ENCODE measurements at regions not wholly inside any gene's neighbourhood (a gene's known extent, or its start where the extent isn't known, plus 50 kb on each side); places are given as distances from the start of the nearest gene placed in this dataset.
"Not testable (repeated sequence)": the region's sequence is repeated elsewhere in the genome, so short reads cannot be mapped to it uniquely, and the experiment has no call there.

DNA sequence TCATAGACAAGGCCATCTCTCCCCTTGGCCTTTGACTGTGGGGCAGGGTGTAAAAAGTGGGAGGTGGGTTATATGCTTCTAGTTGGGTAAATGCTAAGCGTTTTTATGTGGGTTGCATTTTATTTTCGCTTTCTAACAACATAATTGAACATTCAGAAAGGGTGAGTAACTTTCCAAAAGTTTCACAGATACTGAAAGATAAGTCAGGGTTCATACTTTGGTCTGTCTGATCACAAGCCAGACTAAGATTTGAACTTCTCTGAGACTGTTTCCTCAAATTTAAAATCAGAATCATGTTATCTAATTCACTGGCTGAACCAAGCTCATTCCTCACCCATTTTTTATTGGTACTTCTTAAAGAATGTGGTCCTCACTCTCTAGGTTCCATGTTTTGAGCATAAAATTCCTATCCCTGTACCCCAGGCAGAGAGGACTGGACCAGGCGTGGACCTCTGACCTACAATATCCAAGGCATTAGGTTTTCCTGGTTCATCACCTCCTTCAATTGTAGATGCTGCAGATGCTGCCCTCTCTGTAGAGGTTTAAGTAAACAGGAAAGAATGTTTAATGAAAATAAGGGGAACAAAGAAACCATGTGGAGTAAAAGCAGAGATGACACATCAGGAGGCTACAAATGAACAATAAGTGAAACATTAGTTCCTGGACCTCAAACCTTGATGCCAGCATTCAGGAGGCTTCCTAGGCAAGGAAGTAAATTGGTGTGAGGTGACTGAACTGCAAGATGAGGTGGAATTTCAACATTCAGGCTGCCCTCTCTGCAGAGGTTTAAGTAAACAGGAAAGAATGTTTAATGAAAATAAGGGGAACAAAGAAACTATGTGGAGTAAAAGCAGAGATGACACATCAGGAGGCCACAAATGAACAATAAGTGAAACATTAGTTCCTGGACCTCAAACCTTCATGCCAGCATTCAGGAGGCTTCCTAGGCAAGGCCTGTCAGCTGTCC is 198.8 kb upstream of the ZNF658 start:
- not testable (repeated sequence) for H3K9me3 ChIP-seq (ENCODE audit: control insufficient read depth, low read length); H3K27me3 ChIP-seq (ENCODE audit: control insufficient read depth, insufficient read depth, low read length, poor library complexity, severe bottlenecking); DNase-seq; H3K4me1 Mint-ChIP-seq; H3K4me1 ChIP-seq (ENCODE audit: control insufficient read depth, insufficient read depth, low read length); H3K36me3 ChIP-seq (ENCODE audit: control insufficient read depth, insufficient read depth, low read length); H3K9ac ChIP-seq (ENCODE audit: extremely low read depth, low read length, poor library complexity, severe bottlenecking); H3K36me3 Mint-ChIP-seq (ENCODE audit: low read depth); H3K9me3 Mint-ChIP-seq; H3K27ac Mint-ChIP-seq; H3K4me3 ChIP-seq (ENCODE audit: low read length); H3K27me3 Mint-ChIP-seq (ENCODE audit: insufficient read depth); H3K27ac ChIP-seq (ENCODE audit: low read depth, low read length); H3K4me3 Mint-ChIP-seq
- WGBS, 2 experiments (ENCODE audit: insufficient coverage in 1 of 2, insufficient read length in 1 of 2): 94% methylated on average over 1 of the region's 3 CpGs; no CpG with 5 or more reads in 1 of the 2 experiments

GRCh38 chr9:66711553-66711952 is 189.0 kb upstream of the ZNF658 start:
- not testable (repeated sequence) for H3K36me3 Mint-ChIP-seq (ENCODE audit: low read depth); H3K27ac ChIP-seq (ENCODE audit: low read depth, low read length); H3K4me1 ChIP-seq (ENCODE audit: control insufficient read depth, insufficient read depth, low read length); H3K4me1 Mint-ChIP-seq; H3K9me3 ChIP-seq (ENCODE audit: control insufficient read depth, low read length); DNase-seq; H3K27ac Mint-ChIP-seq; H3K27me3 Mint-ChIP-seq (ENCODE audit: insufficient read depth); H3K4me3 ChIP-seq (ENCODE audit: low read length); H3K9ac ChIP-seq (ENCODE audit: extremely low read depth, low read length, poor library complexity, severe bottlenecking); H3K27me3 ChIP-seq (ENCODE audit: control insufficient read depth, insufficient read depth, low read length, poor library complexity, severe bottlenecking); H3K4me3 Mint-ChIP-seq; H3K9me3 Mint-ChIP-seq; H3K36me3 ChIP-seq (ENCODE audit: control insufficient read depth, insufficient read depth, low read length)
- no CpG with 5 or more reads among the region's 6 CpGs for WGBS, 2 experiments (ENCODE audit: insufficient coverage in 1 of 2, insufficient read length in 1 of 2)

GRCh38 chr9:66712870-66713269 is 187.7 kb upstream of the ZNF658 start:
- H3K4me3 Mint-ChIP-seq; H3K27ac ChIP-seq (ENCODE audit: low read depth, low read length); H3K4me3 ChIP-seq (ENCODE audit: low read length); H3K27me3 Mint-ChIP-seq (ENCODE audit: insufficient read depth); H3K27ac Mint-ChIP-seq; DNase-seq; H3K36me3 ChIP-seq (ENCODE audit: control insufficient read depth, insufficient read depth, low read length); H3K36me3 Mint-ChIP-seq (ENCODE audit: low read depth); H3K9me3 ChIP-seq (ENCODE audit: control insufficient read depth, low read length); H3K4me1 Mint-ChIP-seq; H3K4me1 ChIP-seq (ENCODE audit: control insufficient read depth, insufficient read depth, low read length); H3K27me3 ChIP-seq (ENCODE audit: control insufficient read depth, insufficient read depth, low read length, poor library complexity, severe bottlenecking); H3K9ac ChIP-seq (ENCODE audit: extremely low read depth, low read length, poor library complexity, severe bottlenecking); H3K9me3 Mint-ChIP-seq: not testable (repeated sequence)
- no CpG with 5 or more reads among the region's 1 CpG for WGBS, 2 experiments (ENCODE audit: insufficient coverage in 1 of 2, insufficient read length in 1 of 2)

GRCh38 chr9:66713552-66713951 is 187.0 kb upstream of the ZNF658 start:
- H3K4me1 Mint-ChIP-seq; H3K27me3 Mint-ChIP-seq (ENCODE audit: insufficient read depth); H3K36me3 ChIP-seq (ENCODE audit: control insufficient read depth, insufficient read depth, low read length); H3K4me1 ChIP-seq (ENCODE audit: control insufficient read depth, insufficient read depth, low read length); H3K27me3 ChIP-seq (ENCODE audit: control insufficient read depth, insufficient read depth, low read length, poor library complexity, severe bottlenecking); H3K9me3 Mint-ChIP-seq; H3K9me3 ChIP-seq (ENCODE audit: control insufficient read depth, low read length); H3K4me3 Mint-ChIP-seq; H3K36me3 Mint-ChIP-seq (ENCODE audit: low read depth); DNase-seq; H3K4me3 ChIP-seq (ENCODE audit: low read length); H3K9ac ChIP-seq (ENCODE audit: extremely low read depth, low read length, poor library complexity, severe bottlenecking); H3K27ac Mint-ChIP-seq; H3K27ac ChIP-seq (ENCODE audit: low read depth, low read length): not testable (repeated sequence)
- WGBS, 2 experiments (ENCODE audit: insufficient coverage in 1 of 2, insufficient read length in 1 of 2): no CpG with 5 or more reads among the region's 8 CpGs

DNA sequence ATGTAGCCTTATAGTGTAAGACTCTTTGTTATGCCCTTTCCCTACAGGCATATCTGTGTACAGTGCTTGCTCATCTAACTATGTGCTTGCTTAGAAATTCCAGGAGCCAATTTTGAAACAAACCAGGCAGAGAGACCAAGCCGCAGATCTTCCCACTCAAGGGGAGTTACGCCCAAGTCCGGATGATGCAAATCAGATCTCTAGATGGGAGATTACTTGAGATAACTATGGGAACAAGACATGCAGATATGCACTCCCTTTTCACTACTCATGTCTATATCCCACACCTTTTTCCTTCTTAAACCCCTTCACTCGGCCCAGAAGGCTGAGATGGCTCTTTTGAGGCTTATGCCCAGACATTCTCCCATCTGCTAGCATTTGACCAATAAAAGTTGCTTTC is 179.7 kb upstream of the ZNF658 start:
- H3K36me3 ChIP-seq (ENCODE audit: control insufficient read depth, insufficient read depth, low read length); H3K36me3 Mint-ChIP-seq (ENCODE audit: low read depth); H3K27me3 ChIP-seq (ENCODE audit: control insufficient read depth, insufficient read depth, low read length, poor library complexity, severe bottlenecking); H3K4me3 ChIP-seq (ENCODE audit: low read length); H3K27ac ChIP-seq (ENCODE audit: low read depth, low read length); H3K9me3 ChIP-seq (ENCODE audit: control insufficient read depth, low read length); H3K4me1 Mint-ChIP-seq; H3K9ac ChIP-seq (ENCODE audit: extremely low read depth, low read length, poor library complexity, severe bottlenecking); H3K4me3 Mint-ChIP-seq; H3K27me3 Mint-ChIP-seq (ENCODE audit: insufficient read depth); DNase-seq; H3K4me1 ChIP-seq (ENCODE audit: control insufficient read depth, insufficient read depth, low read length); H3K27ac Mint-ChIP-seq; H3K9me3 Mint-ChIP-seq: not testable (repeated sequence)
- no CpG with 5 or more reads among the region's 4 CpGs for WGBS, 2 experiments (ENCODE audit: insufficient coverage in 1 of 2, insufficient read length in 1 of 2)

- not testable (repeated sequence) for H3K4me3 Mint-ChIP-seq; H3K27ac Mint-ChIP-seq; H3K36me3 ChIP-seq (ENCODE audit: control insufficient read depth, insufficient read depth, low read length); H3K9ac ChIP-seq (ENCODE audit: extremely low read depth, low read length, poor library complexity, severe bottlenecking); H3K27ac ChIP-seq (ENCODE audit: low read depth, low read length); H3K27me3 Mint-ChIP-seq (ENCODE audit: insufficient read depth); H3K27me3 ChIP-seq (ENCODE audit: control insufficient read depth, insufficient read depth, low read length, poor library complexity, severe bottlenecking); H3K9me3 ChIP-seq (ENCODE audit: control insufficient read depth, low read length); H3K4me3 ChIP-seq (ENCODE audit: low read length); DNase-seq; H3K36me3 Mint-ChIP-seq (ENCODE audit: low read depth); H3K9me3 Mint-ChIP-seq; H3K4me1 Mint-ChIP-seq; H3K4me1 ChIP-seq (ENCODE audit: control insufficient read depth, insufficient read depth, low read length)
Measured at GRCh38 chr9:66727540-66727939, 173.0 kb upstream of the ZNF658 start.

DNA sequence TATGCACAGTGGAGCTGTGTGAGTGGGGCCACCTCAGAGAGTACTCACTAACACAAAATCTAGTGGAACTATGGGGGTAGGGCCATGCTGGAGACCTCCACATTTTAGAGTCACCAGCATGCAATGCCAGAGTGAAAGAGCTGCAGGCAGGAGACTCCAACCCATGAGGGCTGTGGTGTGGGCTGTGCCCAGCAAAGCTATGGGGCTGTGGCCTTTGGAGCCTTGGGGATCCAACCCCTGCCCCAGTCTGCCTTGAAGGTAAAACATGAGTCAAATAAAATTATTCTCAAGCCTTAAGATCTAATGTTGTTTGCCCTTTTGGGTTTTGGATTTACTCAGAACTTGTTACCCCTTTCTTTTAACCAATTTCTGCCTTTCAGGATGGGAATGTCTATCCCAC is 163.8 kb upstream of the ZNF658 start:
- not testable (repeated sequence) for H3K27me3 ChIP-seq (ENCODE audit: control insufficient read depth, insufficient read depth, low read length, poor library complexity, severe bottlenecking); H3K4me3 ChIP-seq (ENCODE audit: low read length); H3K4me1 Mint-ChIP-seq; H3K9me3 ChIP-seq (ENCODE audit: control insufficient read depth, low read length); H3K36me3 ChIP-seq (ENCODE audit: control insufficient read depth, insufficient read depth, low read length); H3K36me3 Mint-ChIP-seq (ENCODE audit: low read depth); H3K4me3 Mint-ChIP-seq; H3K9me3 Mint-ChIP-seq; H3K27ac Mint-ChIP-seq; H3K9ac ChIP-seq (ENCODE audit: extremely low read depth, low read length, poor library complexity, severe bottlenecking); H3K4me1 ChIP-seq (ENCODE audit: control insufficient read depth, insufficient read depth, low read length); H3K27me3 Mint-ChIP-seq (ENCODE audit: insufficient read depth); H3K27ac ChIP-seq (ENCODE audit: low read depth, low read length)
- peak; percentile 3 for DNase-seq
